ENCODE measurements at regions not wholly inside any gene's neighbourhood (a gene's known extent, or its start where the extent isn't known, plus 50 kb on each side); places are given as distances from the start of the nearest gene placed in this dataset.

DNA sequence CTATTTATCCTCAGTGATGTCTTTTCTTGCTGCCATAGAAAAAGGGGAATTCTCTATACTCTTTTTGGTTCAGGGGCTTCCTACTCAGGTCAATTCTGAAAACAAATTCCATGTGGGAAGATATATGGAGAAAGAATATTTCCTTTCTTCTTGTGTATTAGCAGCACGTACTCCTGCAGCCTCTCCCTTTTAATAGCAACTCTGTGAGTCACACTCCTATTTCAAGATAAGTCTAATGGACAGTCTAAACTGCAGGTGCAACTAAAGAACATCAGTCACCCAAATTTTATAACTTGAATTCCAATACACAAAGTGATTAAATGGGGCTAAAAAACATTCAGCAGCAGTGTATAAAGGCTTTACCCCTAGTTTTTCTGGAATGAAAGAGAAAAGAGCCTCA lies 942.2 kb downstream of the CNTNAP5 start:
- TF ChIP-seq, protein P1, sequence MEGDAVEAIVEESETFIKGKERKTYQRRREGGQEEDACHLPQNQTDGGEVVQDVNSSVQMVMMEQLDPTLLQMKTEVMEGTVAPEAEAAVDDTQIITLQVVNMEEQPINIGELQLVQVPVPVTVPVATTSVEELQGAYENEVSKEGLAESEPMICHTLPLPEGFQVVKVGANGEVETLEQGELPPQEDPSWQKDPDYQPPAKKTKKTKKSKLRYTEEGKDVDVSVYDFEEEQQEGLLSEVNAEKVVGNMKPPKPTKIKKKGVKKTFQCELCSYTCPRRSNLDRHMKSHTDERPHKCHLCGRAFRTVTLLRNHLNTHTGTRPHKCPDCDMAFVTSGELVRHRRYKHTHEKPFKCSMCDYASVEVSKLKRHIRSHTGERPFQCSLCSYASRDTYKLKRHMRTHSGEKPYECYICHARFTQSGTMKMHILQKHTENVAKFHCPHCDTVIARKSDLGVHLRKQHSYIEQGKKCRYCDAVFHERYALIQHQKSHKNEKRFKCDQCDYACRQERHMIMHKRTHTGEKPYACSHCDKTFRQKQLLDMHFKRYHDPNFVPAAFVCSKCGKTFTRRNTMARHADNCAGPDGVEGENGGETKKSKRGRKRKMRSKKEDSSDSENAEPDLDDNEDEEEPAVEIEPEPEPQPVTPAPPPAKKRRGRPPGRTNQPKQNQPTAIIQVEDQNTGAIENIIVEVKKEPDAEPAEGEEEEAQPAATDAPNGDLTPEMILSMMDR (conservative IDR thresholded peaks at IDR 0.05; ENCODE audit: low read length) = no peak
- DNase-seq (ENCODE audit: low read depth) = no peak
- no peak overlapping the region for H3K4me3 ChIP-seq (ENCODE audit: low read length)

DNA sequence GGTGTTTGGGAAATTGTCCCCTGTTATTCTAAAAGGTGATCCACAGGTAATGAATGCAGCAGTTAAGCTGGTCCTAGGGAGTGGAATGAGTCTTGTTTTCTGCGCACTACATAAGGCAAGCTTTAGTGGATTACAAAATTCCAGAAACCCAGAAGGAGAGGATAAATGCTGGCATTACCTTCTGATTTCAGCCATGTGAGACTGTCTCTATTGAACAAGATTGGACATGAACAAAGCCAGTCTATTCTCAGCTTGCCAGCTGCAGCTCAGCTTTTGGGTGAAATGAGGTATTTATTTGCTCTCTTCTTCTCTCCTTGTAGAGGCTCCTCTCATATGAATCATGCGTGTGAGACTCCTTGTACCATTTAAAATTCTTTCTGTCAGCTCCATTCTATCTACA lies 944.9 kb downstream of the CNTNAP5 start:
- DNase-seq (ENCODE audit: low read depth) = no peak
- no peak overlapping the region for H3K4me3 ChIP-seq (ENCODE audit: low read length)
- TF ChIP-seq, protein P1 (conservative IDR thresholded peaks at IDR 0.05; ENCODE audit: low read length) = no peak

DNA sequence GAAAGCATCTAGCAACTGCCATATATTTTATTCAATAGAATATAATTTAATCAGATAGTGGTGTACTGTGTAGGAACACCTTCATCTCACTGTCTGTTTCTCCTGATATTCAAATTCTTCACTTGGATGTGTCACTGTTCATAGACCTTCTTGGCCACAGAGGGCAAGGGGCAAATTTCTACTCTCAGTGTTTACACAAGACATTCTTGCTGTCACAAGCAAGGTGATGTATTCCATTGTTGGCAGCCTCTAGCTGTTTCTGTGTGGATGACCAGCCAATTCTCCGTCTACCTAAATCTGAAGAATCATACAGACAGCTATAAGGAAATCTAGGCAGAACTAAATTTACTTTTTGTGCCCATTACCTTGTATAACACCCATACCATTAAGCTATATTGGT lies 948.3 kb downstream of the CNTNAP5 start:
- H3K4me3 ChIP-seq (ENCODE audit: low read length) = no peak overlapping the region
- TF ChIP-seq, protein P1 (conservative IDR thresholded peaks at IDR 0.05; ENCODE audit: low read length) = no peak
- no peak for DNase-seq (ENCODE audit: low read depth)

DNA sequence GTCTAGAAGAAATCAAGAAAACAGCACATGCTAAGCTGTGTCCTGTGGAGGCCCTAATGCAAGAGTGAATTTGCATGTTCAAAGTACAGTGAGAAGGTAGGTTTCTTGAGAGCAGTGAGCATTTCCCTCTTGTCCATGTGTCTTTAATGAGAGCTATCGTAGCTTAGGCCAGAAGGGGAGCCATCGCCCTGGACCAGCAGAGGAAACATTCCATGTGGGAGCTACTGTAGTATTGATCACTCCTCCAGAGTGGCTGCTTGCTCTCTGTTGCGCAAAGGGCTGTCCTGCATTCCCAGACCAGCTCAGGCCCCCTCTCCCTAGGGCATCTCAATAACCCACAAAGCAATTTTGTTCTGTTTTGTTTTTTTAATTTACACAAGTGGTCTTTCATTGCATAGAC lies 950.1 kb downstream of the CNTNAP5 start:
- TF ChIP-seq, protein P1 (conservative IDR thresholded peaks at IDR 0.05; ENCODE audit: low read length) = no peak
- no peak overlapping the region for H3K4me3 ChIP-seq (ENCODE audit: low read length)
- no peak for DNase-seq (ENCODE audit: low read depth)

DNA sequence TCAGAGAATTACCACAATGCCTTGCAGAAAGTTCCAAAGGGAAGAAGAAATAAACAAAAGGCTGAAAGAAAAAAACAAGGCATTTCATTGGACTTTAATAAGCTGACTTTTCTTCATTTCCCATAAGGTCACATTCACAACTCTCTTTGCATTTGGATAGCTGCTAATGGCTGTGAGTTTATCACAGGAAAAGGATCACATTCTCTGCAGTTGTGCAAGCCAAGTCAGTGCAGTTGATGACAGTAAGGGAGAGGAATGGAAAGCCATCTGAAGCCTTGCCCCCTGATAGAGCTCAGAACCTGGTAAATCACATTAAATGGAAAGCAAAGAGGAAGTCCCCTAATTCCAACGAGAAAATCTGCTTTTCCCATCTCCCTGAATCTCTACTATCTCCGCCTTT lies 950.6 kb downstream of the CNTNAP5 start:
- no peak overlapping the region for H3K4me3 ChIP-seq (ENCODE audit: low read length)
- TF ChIP-seq, protein P1 (conservative IDR thresholded peaks at IDR 0.05; ENCODE audit: low read length) = no peak
- no peak for DNase-seq (ENCODE audit: low read depth)

DNA sequence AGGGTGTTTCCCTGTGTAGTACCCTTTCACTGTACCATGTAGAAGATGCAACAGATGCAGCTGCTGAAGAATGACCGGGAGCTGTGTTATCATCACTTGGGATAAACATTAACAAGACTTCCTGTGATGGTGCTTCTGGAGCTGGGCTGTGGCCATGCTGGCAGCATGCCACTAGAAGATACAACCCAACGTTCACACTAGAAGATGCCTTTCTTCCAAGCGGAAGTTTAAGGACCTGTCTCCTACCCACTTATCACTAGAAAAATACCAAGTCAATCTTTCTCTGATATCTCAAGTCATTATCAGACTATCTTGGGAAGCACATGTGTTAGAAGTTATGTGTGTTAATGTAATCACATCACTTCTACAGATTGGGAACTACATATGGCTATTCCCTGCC lies 953.5 kb downstream of the CNTNAP5 start:
- no peak overlapping the region for H3K4me3 ChIP-seq (ENCODE audit: low read length)
- no peak for DNase-seq (ENCODE audit: low read depth)
- TF ChIP-seq, protein P1 (conservative IDR thresholded peaks at IDR 0.05; ENCODE audit: low read length) = no peak

DNA sequence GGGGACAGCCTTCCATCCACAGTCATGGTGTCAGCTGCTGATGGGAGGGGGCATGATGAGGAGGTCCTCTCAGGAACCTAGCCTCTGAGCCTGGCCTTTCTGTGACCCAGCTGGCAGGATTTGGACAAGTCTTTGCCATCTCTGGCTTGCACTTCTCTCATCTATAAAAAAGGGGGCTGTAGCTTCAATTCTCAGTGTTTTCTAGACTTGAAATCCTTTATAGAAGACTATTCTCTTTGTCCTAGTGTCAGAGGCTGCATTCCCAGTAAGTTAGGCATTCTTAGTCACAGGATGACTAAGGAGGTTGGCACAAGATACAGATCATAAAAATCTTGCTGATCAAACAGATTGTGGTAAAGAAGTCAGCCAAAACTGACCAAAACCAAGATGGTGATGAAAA lies 958.5 kb downstream of the CNTNAP5 start:
- peak; percentile 1 for DNase-seq (ENCODE audit: low read depth)
- H3K4me3 ChIP-seq (ENCODE audit: low read length) = no peak overlapping the region
- TF ChIP-seq, protein P1 (conservative IDR thresholded peaks at IDR 0.05; ENCODE audit: low read length) = no peak
